GM23248 (cell line): ENCODE measurements at regions not wholly inside any gene's neighbourhood (a gene's known extent, or its start where the extent isn't known, plus 50 kb on each side); places are given as distances from the start of the nearest gene placed in this dataset.

Source experiments
- EZH2 ChIP-seq: fragments of 200-600 bp; sonication (generic); IDR thresholded peaks from 2 replicates; pipeline ENCODE4 v1.6.1; 2018; ENCODE audit warnings: antibody characterized with exemption, mild to moderate bottlenecking; ENCODE audit not compliant: insufficient read depth, poor library complexity, severe bottlenecking
- EZH2phosphoT487 ChIP-seq: fragments of 200-600 bp; sonication (generic); IDR thresholded peaks from 2 replicates; pipeline ENCODE4 v1.6.1; 2018; ENCODE audit warnings: antibody characterized with exemption, moderate library complexity, mild to moderate bottlenecking, low read depth; ENCODE audit not compliant: insufficient read depth

- no peak for TF ChIP-seq EZH2
- TF ChIP-seq EZH2phosphoT487 = no peak
Observed at GRCh38 chr6:92828788-92829187, 590.6 kb downstream of the EPHA7 start.
